Activated CD8-positive, alpha-beta memory T cell treated with anti-CD3 and anti-CD28 coated beads, Interleukin-2, amount 50 U/mL, for 1 hour (primary cell): ENCODE measurements at regions not wholly inside any gene's neighbourhood (a gene's known extent, or its start where the extent isn't known, plus 50 kb on each side); places are given as distances from the start of the nearest gene placed in this dataset.
"Not testable (repeated sequence)": the region's sequence is repeated elsewhere in the genome, so short reads cannot be mapped to it uniquely, and the experiment has no call there.

ENCODE experiments used
- DNase-seq: peaks from one replicate; pipeline ENCODE4 v3.0.0-alpha.2; 2020; ENCODE audit errors: extremely low read depth

- DNase-seq = no peak
Observed at GRCh38 chr20:26216025-26216424, 519.4 kb upstream of the ZNF337 start.

- DNase-seq = no peak
Observed at GRCh38 chr20:26214991-26215390, 518.3 kb upstream of the ZNF337 start.

GRCh38 chr20:26209171-26209941, 512.7 kb upstream of the ZNF337 start:
- no peak for DNase-seq

GRCh38 chr20:26208296-26209091, 511.8 kb upstream of the ZNF337 start:
- no peak for DNase-seq

- not testable (repeated sequence) for DNase-seq
Observed at GRCh38 chr20:26207967-26208295, 511.3 kb upstream of the ZNF337 start.

GRCh38 chr20:26207237-26207966, 510.7 kb upstream of the ZNF337 start:
- no peak for DNase-seq

GRCh38 chr20:26205350-26205749, 508.7 kb upstream of the ZNF337 start:
- DNase-seq = no peak

GRCh38 chr20:26201026-26201425, 504.4 kb upstream of the ZNF337 start:
- not testable (repeated sequence) for DNase-seq

- not testable (repeated sequence) for DNase-seq
Observed at GRCh38 chr20:26187329-26187728, 490.7 kb upstream of the ZNF337 start.

- DNase-seq = not testable (repeated sequence)
Observed at GRCh38 chr20:26183720-26184119, 487.1 kb upstream of the ZNF337 start.

- not testable (repeated sequence) for DNase-seq
Observed at GRCh38 chr20:26181364-26181763, 484.7 kb upstream of the ZNF337 start.

- not testable (repeated sequence) for DNase-seq
Observed at GRCh38 chr20:26171875-26172274, 475.2 kb upstream of the ZNF337 start.

- DNase-seq = no peak
Observed at GRCh38 chr20:26169506-26169905, 472.9 kb upstream of the ZNF337 start.

GRCh38 chr20:26167499-26167898, 470.8 kb upstream of the ZNF337 start:
- no peak for DNase-seq

- DNase-seq = no peak
Observed at GRCh38 chr20:26163890-26164289, 467.2 kb upstream of the ZNF337 start.

GRCh38 chr20:26163151-26163550, 466.5 kb upstream of the ZNF337 start:
- DNase-seq = not testable (repeated sequence)

GRCh38 chr20:26161741-26162140, 465.1 kb upstream of the ZNF337 start:
- not testable (repeated sequence) for DNase-seq

GRCh38 chr20:26160916-26161315, 464.3 kb upstream of the ZNF337 start:
- DNase-seq = not testable (repeated sequence)

GRCh38 chr20:26154224-26154623, 457.6 kb upstream of the ZNF337 start:
- DNase-seq = no peak

- no peak for DNase-seq
Observed at GRCh38 chr20:26135325-26136110, 438.9 kb upstream of the ZNF337 start.

- DNase-seq = no peak
Observed at GRCh38 chr20:26134606-26135005, 438.0 kb upstream of the ZNF337 start.

GRCh38 chr20:26133794-26134193, 437.1 kb upstream of the ZNF337 start:
- not testable (repeated sequence) for DNase-seq
